ENCODE measurements at regions not wholly inside any gene's neighbourhood (a gene's known extent, or its start where the extent isn't known, plus 50 kb on each side); places are given as distances from the start of the nearest gene placed in this dataset.

DNA sequence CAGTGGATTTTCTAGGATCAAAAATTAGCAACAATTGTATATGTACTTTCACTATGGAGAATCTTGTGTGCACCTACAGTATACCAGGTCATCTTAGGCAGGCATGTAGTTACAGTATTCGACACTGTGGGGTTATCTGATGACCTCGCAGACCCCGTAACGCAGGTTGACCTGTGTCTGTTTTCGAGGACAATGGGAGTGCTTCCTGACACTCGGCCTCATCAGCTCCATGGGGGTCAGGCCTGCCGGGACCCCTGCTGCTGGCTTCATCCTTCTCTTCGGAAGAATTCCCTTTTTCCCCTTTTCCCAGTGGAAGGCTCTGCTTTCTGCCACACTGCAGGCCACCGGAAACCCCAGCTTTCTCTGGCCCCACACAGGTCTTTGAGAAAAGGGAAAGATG lies 102.8 kb upstream of the TMEM18 start:
- DNase-seq, result no peak

DNA sequence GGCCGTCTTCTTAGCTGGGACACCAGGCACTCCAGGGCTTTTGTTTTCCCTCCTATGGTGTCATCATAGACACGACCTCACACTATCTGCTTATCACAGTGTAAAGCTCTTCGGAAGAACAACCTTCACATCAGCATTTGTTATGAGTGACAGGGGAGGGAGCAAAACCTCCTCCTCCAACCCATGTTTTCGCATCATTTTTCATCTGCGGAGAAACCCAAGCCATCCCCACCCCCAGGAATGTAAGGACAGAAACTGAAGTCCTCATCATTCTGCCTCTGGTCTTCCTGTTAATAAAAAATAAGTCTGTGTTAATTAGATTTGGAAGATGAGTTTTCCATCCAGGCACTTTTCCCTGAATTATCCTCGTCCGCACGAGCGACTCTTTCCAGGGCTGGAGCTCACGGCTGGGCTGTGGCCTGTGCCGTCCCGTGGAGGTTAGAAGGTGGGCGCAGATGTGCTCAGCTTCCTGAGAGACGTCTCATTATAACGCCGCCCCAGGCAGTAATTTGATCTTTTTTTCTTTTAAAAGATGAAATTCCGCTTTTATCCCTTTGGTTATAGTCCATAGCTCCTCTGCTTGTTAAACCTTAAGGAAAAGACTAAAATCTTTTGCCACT lies 101.6 kb upstream of the TMEM18 start:
- DNase-seq, result no peak

DNA sequence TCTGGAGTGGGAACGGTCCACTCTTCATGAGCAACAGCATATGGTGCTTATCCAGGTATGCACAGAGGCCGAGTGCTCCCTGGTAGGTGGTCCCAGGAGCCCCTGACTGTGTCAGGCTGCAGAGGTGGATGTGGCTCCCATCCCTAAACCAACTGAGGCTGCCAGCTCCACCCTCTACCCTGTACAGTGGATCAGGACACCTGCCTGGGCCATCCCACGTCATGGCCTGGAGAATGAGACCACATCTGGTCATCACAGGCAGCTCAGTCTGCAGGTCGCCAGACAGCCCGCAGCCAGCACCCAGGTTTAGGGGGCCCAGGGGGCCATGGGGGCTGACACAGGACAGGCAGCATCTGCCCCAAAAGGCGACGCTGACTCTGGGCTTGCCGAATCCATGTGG lies 100.3 kb upstream of the TMEM18 start:
- no peak for DNase-seq

DNA sequence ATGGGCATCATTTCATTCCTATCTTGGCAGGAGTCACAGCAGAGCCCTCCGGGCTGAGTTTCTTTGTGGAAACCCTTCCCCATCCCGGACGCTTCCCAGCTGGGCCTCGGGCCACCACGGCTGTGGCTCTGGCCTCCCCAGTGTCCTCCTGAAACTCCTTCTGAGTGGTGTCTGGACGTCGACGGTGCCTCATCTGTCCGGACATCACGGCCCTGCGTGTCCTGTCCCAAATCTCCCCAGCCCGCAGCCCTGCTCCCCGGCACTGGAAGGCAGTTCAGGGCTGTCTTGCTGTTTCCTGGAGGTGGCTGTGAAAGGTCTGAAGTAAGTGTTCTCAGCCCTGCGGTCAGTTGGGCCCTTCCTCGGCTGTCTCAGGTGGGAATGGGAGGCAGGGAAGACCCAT lies 99.8 kb upstream of the TMEM18 start:
- no peak for DNase-seq

DNA sequence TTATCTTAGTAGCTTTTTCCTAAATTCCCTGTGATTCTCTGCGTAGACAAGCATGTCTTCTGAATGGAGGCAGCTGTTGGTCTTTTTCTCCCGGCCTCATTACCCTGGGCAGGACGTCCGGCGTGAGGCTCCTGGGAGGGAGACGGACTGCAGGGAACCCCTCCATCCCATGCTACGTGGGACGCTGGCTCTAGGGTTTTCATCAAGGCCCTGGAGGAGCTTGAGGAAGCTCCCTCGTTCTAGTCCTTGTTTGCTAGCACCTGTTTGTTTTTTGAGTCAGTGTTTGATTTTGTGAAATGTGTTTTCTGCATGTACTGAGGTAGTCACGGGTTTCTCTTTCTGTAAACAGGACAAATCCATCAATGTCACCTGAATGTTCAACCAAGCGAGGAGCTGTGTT lies 99.3 kb upstream of the TMEM18 start:
- DNase-seq, result no peak

DNA sequence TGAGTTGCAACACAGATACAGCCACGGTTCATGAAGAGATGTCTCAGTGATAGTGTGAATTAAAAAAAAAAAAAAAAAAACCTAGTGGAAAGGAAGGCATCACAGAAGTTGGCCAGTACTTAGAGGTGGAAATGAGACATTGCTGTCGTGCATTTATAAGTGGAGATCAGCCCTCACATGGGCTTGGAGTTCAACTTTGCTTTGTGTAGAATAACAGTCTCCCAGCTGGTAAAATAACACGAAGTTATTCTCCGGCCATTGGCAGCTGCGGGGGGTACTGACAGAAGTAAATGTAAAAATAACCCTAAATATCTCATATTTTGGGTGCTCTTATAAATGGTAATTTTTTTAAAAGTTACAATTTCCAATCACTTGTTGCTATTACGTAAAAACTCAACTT lies 98.8 kb upstream of the TMEM18 start:
- no peak for DNase-seq

DNA sequence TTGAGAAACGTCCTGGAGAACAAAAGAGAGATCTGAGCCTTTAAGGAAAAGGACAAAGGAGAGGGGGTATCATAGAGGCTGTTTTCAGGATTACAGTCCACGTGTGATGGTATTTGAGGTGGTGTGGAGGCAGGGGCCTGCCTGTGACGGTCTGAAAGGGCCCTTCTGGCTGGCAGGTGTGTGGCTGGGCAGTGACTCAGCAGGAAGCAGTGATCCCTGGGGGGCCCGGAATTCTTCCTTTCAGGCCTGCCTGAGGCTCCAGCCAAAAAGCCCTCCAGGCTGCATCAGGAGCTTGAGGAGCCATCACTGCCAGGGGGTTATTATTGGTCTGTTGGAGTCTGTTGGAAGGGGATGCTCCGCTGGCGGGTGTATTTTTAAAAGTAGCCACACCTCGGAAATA lies 97.2 kb upstream of the TMEM18 start:
- DNase-seq, result no peak

DNA sequence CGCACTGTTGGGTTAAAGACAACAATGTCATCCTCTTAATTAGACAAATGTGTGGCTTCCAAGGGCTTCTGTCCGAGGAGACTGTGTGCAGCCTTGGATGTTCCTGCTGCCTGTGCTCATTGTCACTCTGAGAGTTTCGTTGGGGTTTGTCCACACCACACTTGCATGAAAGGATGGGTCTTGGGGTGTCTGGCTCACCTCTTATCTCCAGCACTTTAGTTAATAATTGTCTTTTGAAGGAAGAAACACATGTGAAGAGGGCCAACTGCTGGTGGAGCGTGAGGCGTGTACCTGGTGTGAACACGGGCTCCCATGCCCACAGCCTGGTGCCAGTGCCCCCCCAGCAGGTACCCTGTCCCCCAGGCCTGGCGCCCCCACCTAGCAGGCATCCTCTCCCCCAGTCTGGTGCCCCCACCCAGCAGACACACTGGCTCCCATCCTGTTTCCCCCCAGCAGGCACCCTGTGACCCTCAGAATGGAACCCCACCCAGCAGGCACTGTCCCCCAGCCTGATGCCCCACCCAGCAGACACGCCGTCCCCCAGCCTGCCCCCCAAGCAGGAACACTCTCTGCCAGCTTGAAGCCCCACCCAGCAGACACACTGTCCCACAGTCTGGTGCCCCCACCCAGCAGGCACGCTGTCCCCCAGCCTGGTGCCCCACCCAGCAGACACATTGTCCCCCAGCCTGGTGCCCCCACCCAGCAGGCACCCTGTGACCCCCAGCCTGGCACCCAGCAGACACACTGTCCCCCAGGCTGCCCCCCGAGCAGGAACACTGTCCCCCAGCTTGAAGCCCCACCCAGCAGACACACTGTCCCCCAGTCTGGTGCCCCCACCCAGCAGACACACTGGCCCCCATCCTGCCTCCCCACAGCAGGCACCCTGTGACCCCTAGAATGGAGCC lies 96.3 kb upstream of the TMEM18 start:
- no peak for DNase-seq

DNA sequence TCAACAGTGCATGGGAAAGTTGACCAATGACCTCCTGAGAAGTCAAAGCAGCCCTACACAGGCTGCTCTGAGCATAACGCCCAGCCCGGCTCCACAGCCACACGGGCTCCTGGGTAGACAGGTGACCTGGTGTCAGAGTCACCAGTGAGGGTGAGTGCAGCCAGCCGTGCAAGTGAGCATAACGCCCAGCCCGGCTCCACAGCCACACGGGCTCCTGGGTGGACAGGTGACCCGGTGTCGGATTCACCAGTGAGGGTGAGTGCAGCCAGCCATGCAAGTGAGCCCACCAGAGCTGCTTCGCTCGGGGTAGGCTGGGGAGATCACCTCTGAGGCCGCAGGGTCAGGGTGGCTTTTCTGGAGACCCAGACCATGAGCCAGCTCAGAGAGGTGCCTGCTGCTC lies 94.3 kb upstream of the TMEM18 start:
- DNase-seq, result no peak

DNA sequence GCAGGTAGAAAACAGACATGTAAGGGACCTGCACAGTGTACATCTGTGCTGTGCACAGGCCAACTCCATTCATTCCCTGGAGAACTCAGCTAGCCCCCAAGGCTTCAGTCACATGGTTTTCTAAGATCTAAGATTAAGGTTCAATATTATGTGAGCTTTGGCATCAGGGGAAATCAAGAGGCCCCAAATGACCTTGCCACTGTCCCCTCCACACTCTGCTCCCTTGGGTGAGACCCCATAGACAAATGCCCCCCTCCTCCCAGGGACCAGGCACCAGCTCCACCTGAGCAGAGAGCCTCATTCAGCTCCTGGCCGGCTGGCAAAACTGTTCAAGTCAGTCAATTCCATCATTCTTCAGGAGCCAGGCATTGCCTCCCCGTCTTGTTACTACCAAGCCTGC lies 93.6 kb upstream of the TMEM18 start:
- DNase-seq, result no peak

DNA sequence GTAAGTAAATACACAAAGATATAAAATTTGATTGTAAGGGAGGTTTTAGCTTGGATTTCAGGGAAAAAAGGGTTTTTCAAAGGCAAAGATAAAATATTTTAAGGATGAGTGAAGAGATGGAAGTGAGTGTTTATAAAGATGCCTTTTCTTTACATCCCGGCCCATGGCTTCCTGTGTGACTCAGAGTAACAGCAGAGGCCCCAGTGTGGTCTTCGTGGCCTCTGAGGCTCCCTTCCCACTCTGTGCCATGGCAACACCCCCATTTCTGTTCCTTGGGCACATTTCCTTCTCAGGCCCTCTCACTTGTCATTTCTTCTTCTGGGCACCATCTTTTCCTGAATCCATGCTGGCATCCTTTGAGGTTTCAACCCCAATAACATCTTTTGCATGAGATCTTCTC lies 92.6 kb upstream of the TMEM18 start:
- no peak for DNase-seq

DNA sequence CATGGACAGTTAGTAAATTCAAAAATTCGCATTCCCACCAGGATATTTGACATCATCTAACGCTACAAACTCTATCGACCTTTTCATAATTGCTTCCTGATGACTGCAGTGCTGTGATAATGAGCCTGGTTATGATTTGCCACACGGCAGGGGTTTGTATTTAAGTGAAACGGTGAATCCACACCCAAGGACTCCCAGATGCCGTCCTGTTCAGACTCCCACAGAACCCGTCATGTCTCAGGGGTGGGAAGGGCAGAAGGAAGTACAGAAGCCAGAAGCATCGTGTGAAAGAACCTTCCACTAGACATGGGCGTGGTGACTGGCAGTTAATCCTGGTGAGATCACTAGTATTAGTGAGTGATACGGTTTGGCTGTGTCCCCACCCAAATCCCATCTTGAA lies 91.2 kb upstream of the TMEM18 start:
- DNase-seq, result no peak

DNA sequence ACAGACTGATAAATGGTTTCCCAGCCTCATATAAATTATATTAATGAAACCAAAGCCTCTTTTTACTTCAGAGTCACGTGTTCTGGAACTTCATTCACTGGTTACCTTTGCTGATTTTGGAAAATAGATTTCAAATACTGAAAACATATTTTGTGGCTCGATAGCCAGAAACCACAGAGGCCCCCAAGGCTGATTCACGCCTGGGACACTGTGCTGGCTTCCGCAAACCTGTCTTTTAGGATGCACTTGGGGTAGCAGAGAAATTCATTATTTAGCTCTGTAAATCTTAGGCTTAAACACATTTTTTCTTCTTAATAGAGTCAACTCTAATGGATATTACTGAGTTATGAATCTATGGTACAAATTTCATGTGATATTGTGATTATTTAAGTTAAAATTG lies 90.7 kb upstream of the TMEM18 start:
- no peak for DNase-seq

DNA sequence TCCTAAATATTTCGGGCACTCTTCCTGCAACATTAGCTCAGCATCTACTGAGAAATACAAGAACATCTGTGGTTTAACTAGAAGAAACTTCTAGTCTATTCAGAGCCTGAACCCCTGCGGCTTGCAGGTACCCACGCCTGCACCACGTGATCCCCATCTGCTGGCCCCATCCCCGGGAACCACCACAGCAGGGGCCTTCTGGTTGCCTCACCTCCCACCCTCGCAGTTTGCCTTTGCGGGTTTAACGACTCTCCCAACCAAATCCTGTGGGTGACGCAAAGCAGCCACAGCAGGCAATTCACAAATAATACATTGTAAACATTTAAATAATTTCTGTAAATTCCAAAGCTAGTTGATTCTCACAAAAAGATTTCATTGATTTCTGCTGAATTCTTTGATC lies 90.2 kb upstream of the TMEM18 start:
- DNase-seq, result no peak

DNA sequence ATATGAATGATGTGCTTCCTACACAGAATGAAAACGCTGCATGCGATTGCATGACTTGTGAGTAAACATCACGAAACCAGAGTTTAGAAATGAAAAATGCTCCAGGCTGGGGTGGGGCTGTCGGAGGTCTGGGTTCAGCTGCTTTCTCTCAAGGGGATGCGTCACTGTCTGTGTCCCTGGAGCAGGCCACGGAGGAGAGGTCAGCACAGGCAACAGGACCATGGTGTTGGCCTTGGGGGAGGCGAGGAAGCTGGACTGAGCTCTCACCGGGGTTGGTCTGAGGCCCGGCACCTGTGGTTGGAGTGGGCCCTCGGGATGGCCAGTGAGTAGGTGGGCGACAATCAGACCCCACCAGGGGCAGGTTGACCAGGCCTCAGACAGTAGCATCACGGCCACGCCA lies 89.0 kb upstream of the TMEM18 start:
- DNase-seq, result no peak

DNA sequence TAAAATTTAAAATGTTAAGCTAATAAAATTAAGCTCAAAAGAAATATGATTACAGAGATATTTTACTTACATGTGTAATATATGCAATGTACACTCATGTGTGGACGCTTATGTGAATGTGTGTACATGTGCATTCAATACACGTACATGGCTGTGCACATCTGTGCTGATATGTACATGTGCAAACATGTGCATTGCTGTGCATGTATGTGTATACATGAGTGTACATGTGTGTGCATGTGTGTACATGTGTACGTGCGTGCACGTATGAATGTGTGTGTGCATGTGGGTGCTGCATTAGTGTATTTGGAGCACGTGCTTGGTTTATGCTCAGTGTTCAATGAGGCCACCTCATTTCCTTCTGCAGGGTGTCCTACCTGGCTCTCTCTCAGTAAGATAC lies 88.2 kb upstream of the TMEM18 start:
- DNase-seq, result no peak

DNA sequence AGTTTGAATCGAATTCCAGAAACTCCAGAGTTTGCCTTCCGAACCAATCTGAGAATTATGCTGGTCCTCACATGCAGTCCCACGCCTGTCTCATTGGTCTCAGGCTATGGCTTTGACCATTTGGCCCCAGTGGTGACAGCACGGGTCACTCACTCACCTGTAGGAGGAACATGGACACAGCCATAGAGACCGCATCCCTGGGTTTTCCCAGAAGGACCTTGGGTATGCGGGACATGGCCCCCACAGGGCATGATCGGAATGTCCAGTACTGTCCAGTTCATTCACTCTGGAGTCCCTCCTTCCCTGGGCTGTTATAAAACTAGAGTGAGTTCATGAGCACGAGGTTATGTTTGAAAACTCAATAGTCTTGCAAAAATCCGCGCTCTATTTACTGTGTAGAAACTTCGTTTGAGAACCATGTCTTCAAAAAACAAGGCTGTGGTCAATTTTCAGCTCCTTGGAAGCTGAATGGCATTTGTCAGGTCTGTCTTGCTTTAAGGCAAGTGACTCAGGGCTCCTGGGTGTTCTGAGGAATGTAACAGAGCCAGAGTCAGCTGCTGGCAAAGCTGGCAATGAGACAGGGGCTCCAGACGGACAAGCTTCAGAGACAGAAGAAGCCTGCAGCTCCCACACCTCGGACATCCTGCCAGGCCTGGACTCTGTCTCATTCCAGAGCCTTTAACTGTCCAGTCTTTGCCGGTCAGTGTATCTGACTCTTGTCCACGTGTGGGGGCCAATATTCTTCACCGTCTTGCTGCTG lies 86.7 kb upstream of the TMEM18 start:
- DNase-seq, result no peak

DNA sequence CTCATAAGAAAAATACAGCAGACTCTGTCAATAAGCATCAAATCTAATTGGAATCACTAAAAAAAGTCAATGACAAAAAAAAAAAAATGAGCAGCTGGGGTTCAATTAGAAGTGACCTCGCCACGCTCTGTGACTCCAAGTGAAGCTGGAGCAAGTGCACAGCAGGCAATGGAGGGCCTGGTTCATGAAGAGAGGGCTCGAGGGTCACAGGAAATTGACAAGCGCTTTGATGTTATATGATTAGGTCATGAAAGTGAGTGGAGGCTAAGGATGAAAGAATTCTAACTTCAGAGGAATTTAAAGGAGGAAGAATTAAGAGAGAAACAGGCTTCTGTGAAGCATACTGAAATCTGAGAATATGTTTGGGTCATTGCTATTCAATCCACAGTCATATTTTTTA lies 85.4 kb upstream of the TMEM18 start:
- no peak for DNase-seq

DNA sequence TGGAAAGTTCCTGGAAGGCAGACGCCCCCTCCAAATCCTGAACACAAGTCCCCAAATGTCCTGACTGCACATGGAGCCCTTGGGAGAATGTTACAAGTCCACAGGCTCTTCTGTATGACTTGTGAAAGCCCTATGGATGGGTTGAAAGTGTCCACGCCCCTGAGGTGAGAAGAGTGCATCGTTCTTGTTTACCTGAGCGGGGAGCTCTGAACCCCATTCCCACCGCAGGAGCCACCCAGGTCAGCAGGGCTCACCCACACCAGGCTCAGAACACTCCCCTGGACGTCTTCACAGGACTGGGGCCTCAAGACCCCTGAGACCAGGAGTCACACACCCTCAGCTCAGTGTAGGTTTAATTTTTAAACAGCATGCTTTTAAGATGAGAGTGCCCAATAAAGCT lies 84.2 kb upstream of the TMEM18 start:
- DNase-seq, result no peak

DNA sequence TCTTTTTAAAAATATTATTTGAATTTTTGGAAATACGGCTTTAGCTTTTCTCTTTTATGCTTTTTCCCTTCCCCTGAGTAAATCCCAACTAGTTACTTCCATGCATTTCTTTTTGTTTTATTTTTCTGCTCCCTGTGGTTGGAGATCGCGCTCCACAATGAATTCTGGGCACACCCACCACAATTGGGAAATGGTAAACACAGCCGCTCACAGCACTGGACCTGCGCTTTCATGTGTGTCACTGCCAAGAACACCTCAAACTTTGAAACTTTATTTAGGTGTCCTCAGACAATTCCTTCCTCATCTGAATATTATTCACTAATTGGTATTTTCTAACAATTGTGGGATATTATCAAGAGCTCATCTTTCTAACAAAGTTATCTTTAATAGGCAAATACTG lies 82.8 kb upstream of the TMEM18 start:
- DNase-seq, result no peak

DNA sequence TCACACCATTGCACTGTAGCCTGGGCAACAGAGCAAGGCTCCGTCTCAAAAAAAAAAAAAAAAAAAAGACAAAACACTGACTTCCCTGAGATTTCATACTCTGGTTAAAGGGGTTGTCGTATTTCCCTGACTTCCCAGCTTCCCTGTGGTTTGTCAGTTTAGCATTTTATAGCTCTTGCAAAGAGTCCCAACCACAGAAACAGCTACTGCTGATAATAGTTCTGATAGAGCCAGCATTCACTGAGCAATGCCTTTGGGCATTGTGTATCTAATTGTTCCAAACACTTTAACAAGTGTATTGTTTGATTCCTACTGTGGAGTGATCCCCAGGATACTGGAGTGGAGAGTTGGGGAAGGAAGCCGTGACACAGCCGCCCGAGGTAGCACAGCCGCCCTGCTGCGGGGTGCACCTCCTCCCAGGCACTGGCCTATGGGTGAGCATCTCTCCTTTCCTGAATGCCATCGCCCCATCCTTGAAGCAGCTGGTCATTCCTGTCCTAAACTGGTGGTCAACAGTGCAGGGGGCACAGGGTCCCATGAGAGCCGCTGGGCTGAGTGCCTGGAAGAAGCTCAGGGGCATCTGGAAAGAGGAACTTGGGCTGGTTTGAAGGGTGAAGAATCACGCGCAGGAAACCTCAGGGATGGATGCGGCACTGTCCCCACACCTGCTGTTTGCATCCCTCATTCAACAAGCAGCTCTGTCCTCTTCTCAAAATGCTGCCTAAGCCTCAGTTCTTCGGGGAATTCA lies 81.0 kb upstream of the TMEM18 start:
- DNase-seq, result no peak

DNA sequence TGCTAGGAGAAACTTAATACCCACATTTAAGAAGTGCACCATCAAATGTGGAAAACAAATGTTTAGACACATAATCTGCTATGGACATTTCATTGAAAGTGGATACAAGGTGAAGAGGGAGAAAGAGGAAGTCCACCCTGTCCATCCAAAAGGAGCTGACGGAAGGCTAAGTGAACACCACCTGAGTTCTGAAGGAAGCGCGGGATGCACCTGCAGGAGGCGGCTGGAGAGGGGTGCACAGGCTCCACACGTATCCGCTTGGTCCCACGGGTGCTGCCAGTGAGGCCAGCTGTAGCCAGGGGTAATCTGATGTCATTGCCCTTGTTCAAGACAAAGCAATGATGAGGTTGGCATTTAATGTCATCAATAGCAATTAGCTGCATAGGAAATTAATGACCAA lies 75.9 kb upstream of the TMEM18 start:
- no peak for DNase-seq

DNA sequence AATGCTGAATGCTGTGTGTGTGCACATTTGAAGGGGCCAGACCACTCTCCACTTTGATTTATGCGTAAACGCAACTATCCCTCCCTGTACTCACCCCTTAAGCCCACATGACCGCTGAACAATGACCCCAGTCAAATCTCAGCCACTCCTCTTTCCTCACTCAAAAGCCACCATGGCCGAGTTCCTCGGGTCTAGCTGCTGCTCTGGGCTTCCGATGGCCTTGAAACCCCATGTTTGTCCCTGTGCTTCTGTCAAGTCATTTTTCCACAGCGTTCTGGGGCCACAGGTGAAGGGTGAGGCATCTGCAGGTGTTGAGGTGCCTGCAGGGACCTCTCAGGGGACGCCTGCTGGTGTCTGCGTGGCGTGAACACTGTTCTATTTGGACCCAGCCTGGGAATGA lies 74.3 kb upstream of the TMEM18 start:
- no peak for DNase-seq

All from NCI-H1105 (cell line).